ENCODE measurements at regions not wholly inside any gene's neighbourhood (a gene's known extent, or its start where the extent isn't known, plus 50 kb on each side); places are given as distances from the start of the nearest gene placed in this dataset.
"Not testable (repeated sequence)": the region's sequence is repeated elsewhere in the genome, so short reads cannot be mapped to it uniquely, and the experiment has no call there.

GRCh38 chrX:138270931-138271330, 440.6 kb downstream of the FGF13 start:
- intact Hi-C loops (cut with DNase I; ENCODE audit: low total_unique reads): no loop called here
- 96 to 97% methylated on average over 1 of the region's 1 CpG for WGBS, 2 donors
- no peak overlapping the region for H3K4me3 ChIP-seq (ENCODE audit: low read depth, poor library complexity, severe bottlenecking)
- TF ChIP-seq CTCF (IDR thresholded peaks at IDR 0.05): no peak
- no peak for TF ChIP-seq POLR2A (IDR thresholded peaks at IDR 0.05)
- DNase-seq (ENCODE audit: low spot score in 2 of 2): no peak

GRCh38 chrX:138282598-138283150, 428.8 kb downstream of the FGF13 start:
- 93 to 98% methylated on average over 8 to 15 of the region's 31 CpGs for WGBS, 2 donors
- DNase-seq (ENCODE audit: low spot score in 2 of 2); H3K4me3 ChIP-seq (ENCODE audit: low read depth, poor library complexity, severe bottlenecking); intact Hi-C loops (cut with DNase I; ENCODE audit: low total_unique reads): not testable (repeated sequence)

- intact Hi-C loops (cut with DNase I; ENCODE audit: low total_unique reads): no loop called here
- no peak overlapping the region for H3K4me3 ChIP-seq (ENCODE audit: low read depth, poor library complexity, severe bottlenecking)
- no peak for DNase-seq (ENCODE audit: low spot score in 2 of 2)
- WGBS, 2 donors: 14 to 56% methylated on average over 3 of the region's 3 CpGs
- TF ChIP-seq CTCF (IDR thresholded peaks at IDR 0.05) (no peak), POLR2A (IDR thresholded peaks at IDR 0.05) (no peak)
Measured at GRCh38 chrX:138287205-138287877, 424.2 kb downstream of the FGF13 start.

- 58 to 68% methylated on average over 5 of the region's 5 CpGs for WGBS, 2 donors
- intact Hi-C loops (cut with DNase I; ENCODE audit: low total_unique reads): no loop called here
- no peak overlapping the region for H3K4me3 ChIP-seq (ENCODE audit: low read depth, poor library complexity, severe bottlenecking)
- DNase-seq (ENCODE audit: low spot score in 2 of 2): no peak
- TF ChIP-seq POLR2A (IDR thresholded peaks at IDR 0.05): no peak
- no peak for TF ChIP-seq CTCF (IDR thresholded peaks at IDR 0.05)
Measured at GRCh38 chrX:138294951-138295350, 416.6 kb downstream of the FGF13 start.

- intact Hi-C loops (cut with DNase I; ENCODE audit: low total_unique reads): no loop called here
- TF ChIP-seq POLR2A (IDR thresholded peaks at IDR 0.05) (no peak), CTCF (IDR thresholded peaks at IDR 0.05) (no peak)
- no peak overlapping the region for H3K4me3 ChIP-seq (ENCODE audit: low read depth, poor library complexity, severe bottlenecking)
- no peak for DNase-seq (ENCODE audit: low spot score in 2 of 2)
- 65 to 74% methylated on average over 3 of the region's 3 CpGs for WGBS, 2 donors
Measured at GRCh38 chrX:138298268-138298667, 413.2 kb downstream of the FGF13 start.

- DNase-seq (ENCODE audit: low spot score in 2 of 2): no peak
- no peak overlapping the region for H3K4me3 ChIP-seq (ENCODE audit: low read depth, poor library complexity, severe bottlenecking)
- TF ChIP-seq CTCF (IDR thresholded peaks at IDR 0.05) (no peak), POLR2A (IDR thresholded peaks at IDR 0.05) (no peak)
- intact Hi-C loops (cut with DNase I; ENCODE audit: low total_unique reads): no loop called here
Measured at GRCh38 chrX:138345801-138346200, 365.7 kb downstream of the FGF13 start.

Measured in lower leg skin (tissue), 4 donors.